Brain microvascular endothelial cell (primary cell): ENCODE measurements at regions not wholly inside any gene's neighbourhood (a gene's known extent, or its start where the extent isn't known, plus 50 kb on each side); places are given as distances from the start of the nearest gene placed in this dataset.

Experiments used
- DNase-seq: peaks from one replicate; pipeline ENCODE4 v3.0.0-alpha.2; 2020
- H3K27ac ChIP-seq: fragments of 250-450 bp; sonication (Bioruptor Pico); 2 replicates; pipeline ENCODE4 v1.5.1; 2020; ENCODE audit warnings: mild to moderate bottlenecking, moderate library complexity
- H3K27me3 ChIP-seq: fragments of 250-450 bp; sonication (Bioruptor Pico); replicated peaks from 2 replicates; pipeline ENCODE4 v1.5.1; 2020; ENCODE audit warnings: mild to moderate bottlenecking
- H3K36me3 ChIP-seq: fragments of 250-450 bp; sonication (Bioruptor Pico); replicated peaks from 2 replicates; pipeline ENCODE4 v1.5.1; 2020; ENCODE audit warnings: mild to moderate bottlenecking
- H3K4me3 ChIP-seq: 2 replicates; pipeline ENCODE4 v1.5.1; 2011; ENCODE audit warnings: low read depth, mild to moderate bottlenecking, control low read depth, low read length, moderate library complexity
- in situ Hi-C: cut with HindIII; loops from 2 replicates; pipeline ENCODE4 v1.10.0; 2017; ENCODE audit warnings: low sequenced_read_pairs, low pct_ligation_motif_present
- TF ChIP-seq, protein P1 (sequence below): IDR thresholded peaks from 2 replicates; pipeline ENCODE4 v1.5.1; 2011; ENCODE audit warnings: low read depth, mild to moderate bottlenecking, moderate library complexity, low read length, control low read depth, inconsistent platforms; ENCODE audit errors: missing control alignments

DNA sequence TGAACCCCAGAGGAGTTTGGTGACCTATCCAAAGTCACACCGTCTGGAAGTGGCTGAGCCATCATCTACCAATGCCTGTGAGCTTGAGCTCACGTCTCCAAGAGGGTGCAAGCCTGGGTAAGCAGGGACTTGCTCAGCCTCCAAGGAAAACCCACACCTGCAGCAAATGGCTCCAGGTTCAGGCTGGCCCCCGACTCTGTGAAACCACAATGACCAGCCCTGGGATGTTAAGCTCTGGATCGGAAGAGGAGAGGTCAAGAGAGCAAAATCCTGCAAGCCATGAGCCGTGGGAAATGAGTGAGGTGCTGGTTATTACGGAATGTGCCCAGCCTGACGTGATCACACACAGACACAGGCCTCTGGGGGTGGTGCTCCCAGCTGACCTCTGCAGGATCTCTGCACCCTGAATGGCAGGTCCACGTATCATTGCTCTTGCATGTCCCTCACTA, 94.1 kb upstream of the OTOS start:
- in situ Hi-C loops: loop anchor here (10.0 kb wide), 1 partner anchor 200 kb away; the partner anchor contains the start of gene GPC1
- Histone ChIP-seq H3K4me3 (no peak overlapping the region), H3K27ac (no peak overlapping the region), H3K36me3 (no peaks in the 10 kb centered on the region), H3K27me3 (no peaks in the 10 kb centered on the region)
- DNase-seq: no peak
- TF ChIP-seq, protein P1, sequence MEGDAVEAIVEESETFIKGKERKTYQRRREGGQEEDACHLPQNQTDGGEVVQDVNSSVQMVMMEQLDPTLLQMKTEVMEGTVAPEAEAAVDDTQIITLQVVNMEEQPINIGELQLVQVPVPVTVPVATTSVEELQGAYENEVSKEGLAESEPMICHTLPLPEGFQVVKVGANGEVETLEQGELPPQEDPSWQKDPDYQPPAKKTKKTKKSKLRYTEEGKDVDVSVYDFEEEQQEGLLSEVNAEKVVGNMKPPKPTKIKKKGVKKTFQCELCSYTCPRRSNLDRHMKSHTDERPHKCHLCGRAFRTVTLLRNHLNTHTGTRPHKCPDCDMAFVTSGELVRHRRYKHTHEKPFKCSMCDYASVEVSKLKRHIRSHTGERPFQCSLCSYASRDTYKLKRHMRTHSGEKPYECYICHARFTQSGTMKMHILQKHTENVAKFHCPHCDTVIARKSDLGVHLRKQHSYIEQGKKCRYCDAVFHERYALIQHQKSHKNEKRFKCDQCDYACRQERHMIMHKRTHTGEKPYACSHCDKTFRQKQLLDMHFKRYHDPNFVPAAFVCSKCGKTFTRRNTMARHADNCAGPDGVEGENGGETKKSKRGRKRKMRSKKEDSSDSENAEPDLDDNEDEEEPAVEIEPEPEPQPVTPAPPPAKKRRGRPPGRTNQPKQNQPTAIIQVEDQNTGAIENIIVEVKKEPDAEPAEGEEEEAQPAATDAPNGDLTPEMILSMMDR: no peak

GRCh38 chr2:240235149-240235803, 94.8 kb upstream of the OTOS start:
- TF ChIP-seq, protein P1: no peak
- Histone ChIP-seq H3K27ac (no peak overlapping the region), H3K4me3 (no peak overlapping the region), H3K27me3 (no peaks in the 10 kb centered on the region), H3K36me3 (no peaks in the 10 kb centered on the region)
- no peak for DNase-seq
- in situ Hi-C loops: loop anchor here (10.0 kb wide), 1 partner anchor 200 kb away; the partner anchor contains the start of gene GPC1

DNA sequence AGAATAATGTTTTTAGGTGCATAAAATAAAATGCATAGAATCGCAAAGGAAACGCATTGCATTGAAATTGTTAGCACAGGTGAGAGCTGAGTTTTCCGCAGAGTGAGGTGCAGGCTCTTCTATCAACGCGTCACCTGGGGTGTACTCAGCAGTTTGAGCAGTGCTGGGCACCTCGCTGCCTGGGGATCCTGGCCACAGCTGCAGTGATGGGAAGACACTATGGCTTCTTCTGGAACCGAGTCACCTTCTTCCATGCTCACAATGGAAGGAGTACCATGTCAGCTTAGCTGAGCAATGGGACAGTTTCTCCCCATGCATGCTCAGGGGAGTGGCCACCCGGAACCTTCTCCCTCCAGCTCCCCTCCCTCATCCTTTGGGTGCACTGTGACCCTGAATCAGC, 95.4 kb upstream of the OTOS start:
- TF ChIP-seq, protein P1: no peak
- Histone ChIP-seq H3K36me3 (no peaks in the 10 kb centered on the region), H3K4me3 (no peak overlapping the region), H3K27ac (no peak overlapping the region), H3K27me3 (no peaks in the 10 kb centered on the region)
- in situ Hi-C loops: loop anchor here (10.0 kb wide), 1 partner anchor 199 kb away; the partner anchor contains the start of gene GPC1
- DNase-seq: no peak

DNA sequence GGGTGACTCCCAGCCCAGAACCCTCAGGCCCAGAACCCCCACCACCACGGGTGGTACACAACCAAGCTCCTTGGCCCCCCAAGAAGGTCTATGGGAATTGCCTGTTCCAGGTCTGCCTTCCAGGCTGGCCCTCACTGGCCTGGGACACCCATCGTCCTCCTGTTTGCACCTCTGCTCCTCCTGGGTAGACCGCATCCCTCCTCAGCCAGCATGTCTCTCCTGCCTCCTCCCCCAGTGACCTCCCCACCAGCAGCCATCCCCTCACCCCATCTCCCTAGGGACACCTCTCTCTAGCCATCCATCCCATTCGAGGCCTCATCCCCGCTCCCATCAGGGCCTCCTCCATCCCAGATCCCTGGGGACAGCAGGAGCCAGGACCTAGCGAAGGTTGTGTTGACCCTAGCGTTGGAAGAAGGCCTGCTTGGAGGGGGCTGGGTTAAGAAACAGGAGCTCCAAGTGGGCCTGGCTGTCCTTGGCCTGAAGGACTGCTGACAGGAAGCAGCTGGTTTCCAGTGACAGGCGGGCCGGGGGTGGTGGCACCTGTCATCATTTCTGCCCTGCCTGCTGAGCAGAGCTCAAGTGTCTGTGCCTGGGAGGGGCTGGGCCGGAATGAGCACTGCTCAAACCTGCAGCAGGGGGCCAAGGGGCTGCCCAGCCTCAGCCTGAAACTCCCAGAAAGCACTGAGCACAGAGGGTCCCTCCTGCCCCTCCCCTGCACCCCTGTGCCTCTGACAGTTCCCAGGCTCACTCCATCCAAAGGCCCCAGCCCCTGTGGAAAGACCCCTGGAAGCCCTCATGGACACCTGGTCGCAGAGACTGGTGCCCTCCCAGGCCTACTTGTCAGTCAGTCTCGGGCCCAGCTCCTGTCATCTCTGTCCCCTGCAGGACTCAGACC, 96.0 kb upstream of the OTOS start:
- in situ Hi-C loops: loop anchor here (10.0 kb wide), 1 partner anchor 198 kb away; the partner anchor contains the start of gene GPC1
- TF ChIP-seq, protein P1: no peak
- H3K27ac ChIP-seq: no peak overlapping the region
- no peaks in the 10 kb centered on the region for H3K36me3 ChIP-seq
- H3K27me3 ChIP-seq: no peaks in the 10 kb centered on the region
- no peak for DNase-seq
- no peak overlapping the region for H3K4me3 ChIP-seq

DNA sequence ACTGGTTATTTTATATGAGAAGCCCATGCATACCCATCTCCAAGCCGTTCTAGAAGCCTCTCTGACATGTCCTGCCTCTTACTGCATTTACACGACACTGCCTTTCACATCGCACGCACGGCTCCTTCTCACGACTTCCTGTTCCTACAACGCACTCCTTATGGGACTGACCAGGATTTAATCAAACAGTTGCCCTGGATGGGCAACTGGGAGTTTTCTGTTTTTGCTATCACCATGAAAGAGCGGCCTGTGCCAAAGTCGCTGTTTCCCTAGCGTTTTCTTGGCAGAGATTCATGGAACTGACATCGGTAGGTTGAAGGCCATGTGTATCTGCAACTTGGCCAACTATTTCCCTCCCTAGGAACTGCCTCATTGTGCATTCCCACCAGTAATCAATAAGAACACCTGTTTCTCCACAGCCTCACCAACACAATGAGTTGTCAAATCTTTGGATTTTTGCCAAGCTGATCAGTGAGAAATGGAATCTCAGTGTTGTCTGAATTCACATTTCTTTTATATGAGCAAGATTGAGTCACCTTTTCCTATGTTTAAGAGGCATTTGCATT, 97.2 kb upstream of the OTOS start:
- H3K27ac ChIP-seq: no peak overlapping the region
- no peaks in the 10 kb centered on the region for H3K27me3 ChIP-seq
- TF ChIP-seq, protein P1: no peak
- in situ Hi-C loops: loop anchor here (10.0 kb wide), 1 partner anchor 197 kb away; the partner anchor contains the start of gene GPC1
- no peak overlapping the region for H3K4me3 ChIP-seq
- no peaks in the 10 kb centered on the region for H3K36me3 ChIP-seq
- peak; percentile 18 for DNase-seq
